ENCODE measurements at regions not wholly inside any gene's neighbourhood (a gene's known extent, or its start where the extent isn't known, plus 50 kb on each side); places are given as distances from the start of the nearest gene placed in this dataset.

DNA sequence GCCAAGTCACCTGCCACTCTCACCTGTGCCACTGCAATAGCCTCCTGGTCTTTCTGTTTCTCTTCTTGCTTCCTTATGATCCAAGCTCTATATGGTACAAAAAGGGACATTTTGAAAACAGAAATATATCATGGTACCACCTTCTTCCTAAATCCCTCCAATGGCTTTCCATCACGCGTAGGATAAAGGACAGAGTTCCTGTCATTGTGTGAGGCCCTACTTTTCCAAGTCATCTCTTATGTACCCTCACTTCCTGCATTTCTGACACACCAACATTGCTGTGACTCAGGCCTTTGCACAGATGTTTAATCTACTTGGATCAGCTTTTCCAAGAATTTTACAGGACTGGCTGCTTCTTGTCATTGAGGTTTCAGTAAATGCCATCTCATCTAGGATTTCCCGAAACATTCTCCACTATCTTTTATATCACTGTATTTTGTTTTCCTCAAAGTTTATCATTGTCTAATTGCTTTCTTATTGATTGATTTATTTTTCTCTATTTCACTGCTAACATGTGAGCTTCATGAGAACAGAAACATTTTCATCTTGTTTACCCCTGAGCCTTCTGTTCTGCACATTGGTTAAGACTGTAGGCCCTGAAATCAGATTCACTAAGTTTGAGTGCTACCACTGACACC lies 426.1 kb upstream of the FANCL start:
- no peak for DNase-seq

DNA sequence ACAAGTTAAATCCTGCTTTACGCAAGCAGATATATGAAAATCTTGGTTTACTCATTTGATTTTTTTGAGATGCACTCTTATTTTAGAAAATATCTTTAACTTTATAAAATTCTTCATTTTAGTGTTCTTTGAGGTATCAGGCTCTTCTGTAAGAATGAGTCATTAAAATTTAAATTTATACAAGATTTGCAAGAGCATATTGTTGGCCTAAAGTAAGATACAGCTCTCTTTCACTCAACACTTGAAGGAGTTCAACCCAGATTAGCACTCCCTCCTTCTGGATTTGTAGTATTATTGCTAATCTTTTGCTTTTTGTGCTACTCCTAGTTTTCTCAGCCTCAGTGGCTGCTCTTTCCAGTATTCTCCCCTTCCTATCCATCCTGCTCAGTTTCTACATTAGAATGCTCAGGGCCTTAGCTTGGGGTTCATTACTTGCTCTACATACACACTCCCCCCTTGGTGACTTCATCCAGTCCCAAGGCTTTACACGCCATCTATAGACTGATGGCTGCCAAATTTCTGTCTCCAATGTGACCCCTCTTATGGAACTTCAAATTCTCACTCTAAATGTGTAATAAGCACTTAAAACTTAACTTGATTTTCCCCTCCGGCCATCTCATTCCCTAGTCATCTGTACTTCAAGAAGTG lies 425.3 kb upstream of the FANCL start:
- no peak for DNase-seq

DNA sequence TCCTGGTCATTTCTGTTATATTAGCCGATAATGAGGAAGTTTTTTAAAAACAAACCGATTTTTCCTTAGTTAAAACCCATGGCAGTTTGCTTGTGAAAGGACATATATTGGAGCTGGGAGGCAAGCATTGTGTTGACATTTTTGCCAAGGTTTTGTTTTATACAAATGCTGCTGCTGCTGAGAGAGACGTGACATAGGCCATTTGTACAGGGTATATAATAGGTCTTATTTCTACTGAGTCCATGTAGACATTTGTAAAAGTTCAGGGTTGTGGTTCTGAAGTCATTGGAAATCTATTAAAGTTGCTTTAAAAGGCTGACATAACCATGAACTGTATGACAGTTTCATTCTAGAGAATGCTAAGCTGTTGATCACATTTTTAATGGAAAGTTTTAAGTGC lies 424.0 kb upstream of the FANCL start:
- DNase-seq = no peak

DNA sequence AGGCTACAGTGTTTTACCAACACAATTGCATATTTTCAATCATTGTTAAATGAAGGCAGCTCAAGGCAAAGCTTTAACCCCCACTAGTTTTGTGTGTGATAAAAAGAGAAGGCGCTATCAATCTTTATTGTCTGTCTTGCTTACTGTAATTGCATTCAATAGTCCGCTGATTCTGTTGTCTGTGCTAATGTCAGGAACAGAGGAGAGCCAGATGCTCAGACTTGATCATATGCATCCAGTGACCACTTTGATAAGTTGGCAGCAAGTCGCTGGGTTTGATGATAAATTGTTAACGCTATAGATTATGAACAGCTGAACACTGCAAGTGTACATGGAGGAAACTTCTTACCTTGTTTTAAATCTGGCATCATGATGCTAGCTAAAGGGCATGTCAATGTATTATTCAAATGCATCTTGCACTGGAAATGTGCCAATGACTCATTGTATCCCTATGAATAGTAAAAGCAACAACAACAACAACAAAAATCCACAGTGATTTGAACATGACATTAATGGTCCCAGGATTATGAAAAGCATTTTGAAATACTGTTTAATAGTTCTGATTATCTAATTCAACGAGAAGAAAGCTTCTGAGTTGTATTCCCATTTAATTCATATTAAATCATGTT lies 423.5 kb upstream of the FANCL start:
- no peak for DNase-seq

DNA sequence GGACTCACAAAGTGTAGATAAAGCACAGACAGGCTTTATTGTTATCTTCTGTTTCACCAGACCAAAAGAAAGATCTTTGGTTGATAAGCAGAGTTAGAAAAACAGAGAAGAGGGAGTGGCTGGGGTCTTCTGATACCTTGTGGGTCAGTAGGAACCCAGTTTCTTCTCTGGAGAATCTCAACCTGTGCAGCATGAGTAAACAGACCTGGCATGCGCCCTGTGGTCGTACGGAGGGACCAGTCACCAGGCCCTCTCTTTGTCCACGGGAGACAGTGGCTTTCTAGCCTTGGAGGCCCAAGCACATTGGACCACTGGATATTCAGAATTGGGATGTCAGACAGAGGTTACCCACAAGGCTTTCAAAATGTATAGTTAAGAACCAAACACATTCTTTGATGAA lies 418.9 kb upstream of the FANCL start:
- DNase-seq = no peak

DNA sequence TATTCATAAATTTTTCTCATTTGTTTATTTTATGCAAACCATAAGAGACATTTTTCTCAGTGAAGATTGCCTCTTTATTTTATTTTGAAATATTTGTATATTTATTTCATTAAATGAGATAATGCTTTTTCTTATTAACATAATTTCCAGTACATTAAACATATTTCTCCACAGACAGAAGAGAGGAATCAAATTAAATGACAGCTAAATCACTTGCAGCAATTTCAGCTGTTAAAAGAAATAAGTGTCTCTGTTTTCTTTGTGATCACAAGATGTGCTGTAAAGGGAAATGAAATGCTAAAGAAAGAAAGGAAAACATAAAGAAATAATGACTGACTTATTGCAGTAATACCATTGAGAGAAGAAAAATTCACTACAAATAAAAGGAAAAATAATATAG lies 414.0 kb upstream of the FANCL start:
- DNase-seq = no peak

DNA sequence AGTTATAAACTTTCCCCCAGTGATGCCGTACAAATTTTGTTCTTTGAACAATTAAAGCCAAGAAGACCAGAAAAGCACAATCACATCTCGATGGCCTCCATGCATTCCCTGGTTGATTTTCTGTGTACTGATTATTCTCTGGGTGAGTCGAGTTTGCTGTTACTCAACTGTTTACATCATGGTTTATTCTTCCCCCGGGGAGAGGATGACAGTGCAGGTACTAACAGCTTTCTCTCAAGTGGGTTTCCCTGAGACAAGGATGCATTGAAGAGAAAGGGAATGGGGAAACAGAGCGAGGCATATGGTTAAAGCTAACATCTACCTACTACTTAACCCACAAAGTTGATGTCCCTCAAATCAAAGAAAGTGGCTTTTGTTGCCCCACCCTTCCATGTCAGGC lies 410.8 kb upstream of the FANCL start:
- DNase-seq = no peak

DNA sequence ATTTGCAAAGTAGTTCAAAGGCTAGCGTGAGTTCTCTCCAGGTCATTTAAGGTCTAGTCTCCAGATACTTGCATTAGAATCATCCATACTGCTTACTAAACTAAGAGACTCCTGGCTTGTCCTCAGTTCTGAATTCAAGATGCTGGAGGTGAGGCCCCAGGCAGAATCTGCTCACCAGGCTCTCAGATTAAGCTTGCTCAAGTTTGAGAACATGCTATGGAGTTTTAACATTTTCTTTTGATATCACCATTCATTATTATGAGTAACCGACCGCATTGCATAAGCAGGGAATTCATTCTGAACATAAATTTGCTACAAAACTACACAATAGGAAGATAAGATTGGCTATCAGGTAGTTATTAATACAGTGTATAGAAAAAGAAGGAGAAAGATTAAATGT lies 409.7 kb upstream of the FANCL start:
- no peak for DNase-seq

DNA sequence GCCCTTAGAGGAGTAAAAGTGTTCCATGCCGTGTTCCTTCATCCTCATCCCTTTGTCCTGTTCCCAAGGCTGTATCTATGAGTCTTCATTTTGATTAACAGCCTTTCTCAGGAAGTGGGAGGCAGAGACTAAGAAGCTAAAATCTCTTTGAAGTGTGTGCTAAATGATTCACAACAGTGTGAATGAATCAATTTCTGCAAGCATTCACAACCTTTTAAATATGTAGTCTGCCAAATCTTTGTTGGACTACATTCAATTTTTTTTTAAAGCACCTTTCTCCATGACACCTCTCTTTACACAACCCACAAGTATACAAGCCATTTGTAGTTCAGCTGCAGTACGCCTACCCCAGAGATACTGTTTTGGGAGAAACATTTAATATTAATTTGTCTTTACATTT lies 408.6 kb upstream of the FANCL start:
- no peak for DNase-seq

DNA sequence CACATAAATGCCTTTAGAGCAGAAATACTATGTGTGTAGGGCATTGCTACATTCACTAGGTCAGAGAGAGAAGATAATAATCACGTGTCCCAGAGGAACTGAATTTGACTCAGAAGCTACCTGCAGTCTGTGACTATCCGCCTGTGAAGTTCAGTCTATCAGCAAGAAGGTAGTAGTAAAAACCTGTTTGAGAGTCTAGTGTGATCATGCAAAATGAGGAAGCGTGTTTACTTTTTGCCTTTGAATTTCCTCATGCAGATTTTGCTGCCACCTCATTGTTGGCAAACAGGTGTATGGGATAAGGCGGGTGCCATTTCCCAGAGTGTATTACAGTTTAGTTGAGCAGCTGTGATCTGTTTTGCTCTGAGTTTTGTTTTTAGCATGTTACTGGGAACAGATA lies 403.9 kb upstream of the FANCL start:
- DNase-seq = no peak

DNA sequence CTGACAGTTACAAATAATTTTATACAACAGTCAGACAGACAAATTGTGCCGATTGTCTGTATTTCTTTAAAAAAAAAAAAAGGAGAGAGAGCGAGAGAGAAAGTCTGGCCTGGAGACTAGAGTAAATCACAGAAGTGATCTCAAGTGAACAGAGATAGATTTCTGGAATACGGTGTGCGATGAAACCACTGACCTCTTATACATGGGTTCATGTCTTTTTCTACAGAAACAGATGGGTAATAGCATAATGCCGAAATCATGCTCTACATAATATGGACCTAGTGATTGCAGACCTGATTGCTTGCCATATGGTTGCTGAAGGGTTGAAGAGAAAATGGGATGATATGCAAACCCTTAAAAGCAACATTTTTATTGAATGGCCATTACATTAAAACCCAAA lies 403.3 kb upstream of the FANCL start:
- DNase-seq = no peak

DNA sequence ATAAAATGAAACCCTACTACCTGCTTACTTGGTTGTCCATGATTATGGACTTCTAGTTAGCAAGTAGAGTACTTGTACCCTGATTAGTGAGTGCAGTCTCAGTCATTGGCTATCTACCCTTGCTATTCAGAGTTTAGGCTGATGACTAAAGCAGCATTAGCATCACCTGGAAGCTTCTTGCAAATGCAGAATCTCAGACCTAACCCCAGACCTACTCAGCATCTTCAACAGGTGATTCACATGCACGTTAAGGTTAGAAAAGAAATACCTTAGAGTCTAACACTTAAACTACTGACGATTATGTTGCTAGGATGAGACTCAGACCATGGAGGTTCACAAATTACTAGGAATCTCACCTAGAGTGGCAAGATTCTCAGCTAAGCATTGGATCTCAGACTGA lies 399.9 kb upstream of the FANCL start:
- no peak for DNase-seq

DNA sequence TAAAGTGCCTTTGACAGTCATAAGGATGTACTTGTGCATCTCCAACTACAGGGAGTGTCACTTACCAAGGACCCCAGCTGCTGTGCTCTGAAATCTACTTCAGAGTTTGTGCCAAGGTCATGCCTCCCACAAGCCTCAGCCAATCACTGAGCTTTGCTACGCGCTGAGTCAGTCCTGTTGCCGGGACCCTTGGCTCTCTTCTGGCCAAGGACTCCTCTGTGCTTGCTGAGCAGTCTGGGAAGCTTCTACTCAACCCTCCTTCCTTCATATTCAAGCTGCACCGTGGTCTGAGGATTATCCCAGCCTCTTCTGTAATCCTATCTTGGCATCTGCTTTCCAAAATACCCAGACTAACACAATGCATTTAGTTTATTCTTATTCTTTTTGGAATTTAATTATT lies 398.9 kb upstream of the FANCL start:
- no peak for DNase-seq

DNA sequence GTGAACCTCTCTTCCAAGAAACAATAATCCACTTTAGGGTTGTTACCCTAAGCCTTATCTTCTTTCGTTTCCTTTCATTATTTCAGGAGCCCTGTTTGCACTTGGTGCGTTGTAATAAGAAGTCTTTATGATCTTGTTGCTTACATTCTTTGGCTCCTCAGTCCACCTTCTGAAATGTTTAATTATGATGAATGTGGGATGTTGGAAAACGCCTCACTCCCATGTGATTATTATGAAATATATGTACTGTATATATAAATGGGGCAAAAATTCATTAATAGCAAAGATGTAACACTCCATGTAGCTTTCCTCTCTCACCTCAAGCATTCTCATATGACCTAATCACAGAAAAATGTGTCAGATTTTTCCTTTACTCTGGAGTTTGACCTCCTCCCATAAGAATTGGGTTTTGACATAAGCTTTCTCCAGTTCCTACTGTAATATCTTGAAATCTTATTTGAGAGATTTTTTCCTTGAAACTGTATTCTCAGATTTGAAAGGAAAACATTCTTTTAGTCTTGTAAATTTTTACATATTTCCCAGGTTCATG lies 397.2 kb upstream of the FANCL start:
- DNase-seq = no peak

DNA sequence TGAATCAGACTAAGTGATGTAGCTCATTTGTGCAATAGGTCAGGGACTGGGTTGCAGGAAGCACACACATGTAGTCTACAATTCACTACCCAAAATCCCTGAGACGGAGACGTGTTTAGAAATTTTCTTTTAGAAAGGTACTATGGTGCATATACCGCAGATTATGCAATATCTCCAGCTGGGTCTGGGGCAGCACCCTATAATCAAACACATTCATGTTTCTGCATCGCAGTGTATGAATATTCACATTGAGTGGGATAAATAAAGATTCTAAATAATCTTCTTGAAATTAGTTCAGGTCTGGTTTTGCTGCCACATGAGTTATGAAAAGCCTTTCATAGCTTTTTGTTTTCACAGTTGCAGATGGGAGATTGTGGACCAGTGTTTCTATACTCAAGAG lies 395.7 kb upstream of the FANCL start:
- no peak for DNase-seq

DNA sequence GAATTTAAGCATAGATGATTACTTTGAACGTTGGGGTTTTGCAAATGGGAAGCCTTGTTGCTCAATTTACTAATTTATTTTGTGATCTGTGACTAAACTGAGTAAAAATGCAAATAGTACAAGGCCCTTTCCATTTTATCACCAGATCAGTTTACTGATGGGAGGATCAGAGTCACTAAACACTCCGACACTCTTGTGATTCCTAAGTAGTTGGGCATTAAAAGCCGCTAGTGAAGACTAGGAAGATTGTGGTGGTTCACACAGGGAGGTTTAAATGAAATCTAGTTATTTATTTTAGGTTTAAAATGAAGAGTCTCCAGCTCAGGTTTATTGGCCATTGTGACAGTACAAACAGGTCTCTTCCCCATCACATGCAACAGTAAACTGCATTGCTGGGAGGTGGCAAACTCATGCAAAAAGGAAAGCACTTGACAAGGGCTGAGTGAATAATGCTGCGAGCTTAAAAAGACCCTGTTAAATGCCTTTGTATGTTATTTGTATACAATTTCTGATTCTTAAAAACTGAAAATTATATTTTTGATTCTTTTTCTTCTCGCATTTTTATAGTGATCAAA lies 394.8 kb upstream of the FANCL start:
- DNase-seq = no peak

DNA sequence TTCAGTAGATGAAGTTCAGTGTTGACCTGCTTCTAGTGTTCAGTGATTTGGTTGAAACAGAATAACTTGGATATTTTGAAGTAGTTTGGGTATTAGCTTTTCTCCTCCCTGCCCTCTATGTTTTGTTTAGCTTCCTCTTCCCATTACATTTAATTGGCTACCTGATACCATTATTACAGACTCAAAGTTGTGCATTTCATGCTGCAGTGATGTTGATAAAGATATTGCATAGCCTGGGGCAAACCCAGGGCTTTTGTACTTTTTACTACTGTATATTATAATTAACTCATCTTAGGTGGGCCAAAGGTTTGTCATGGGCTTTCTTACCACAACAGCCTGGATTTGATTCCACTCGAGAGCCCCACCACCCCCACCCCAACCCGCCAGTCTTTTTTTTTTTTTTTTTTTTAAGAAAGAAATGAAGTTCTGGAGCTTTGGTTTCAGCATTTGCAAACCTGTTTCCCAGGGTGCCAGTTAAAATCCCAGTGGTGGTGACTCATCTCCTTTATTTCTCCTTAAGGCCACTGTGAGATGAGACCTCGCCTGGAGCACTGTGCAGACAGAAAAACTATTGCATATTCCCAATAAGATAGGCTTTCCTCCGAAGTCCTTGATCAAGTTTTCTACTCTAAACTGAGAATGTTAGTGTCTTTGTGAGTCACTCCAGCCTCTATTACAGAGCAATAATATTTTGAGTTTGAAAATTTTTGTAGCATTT lies 393.7 kb upstream of the FANCL start:
- DNase-seq = no peak

DNA sequence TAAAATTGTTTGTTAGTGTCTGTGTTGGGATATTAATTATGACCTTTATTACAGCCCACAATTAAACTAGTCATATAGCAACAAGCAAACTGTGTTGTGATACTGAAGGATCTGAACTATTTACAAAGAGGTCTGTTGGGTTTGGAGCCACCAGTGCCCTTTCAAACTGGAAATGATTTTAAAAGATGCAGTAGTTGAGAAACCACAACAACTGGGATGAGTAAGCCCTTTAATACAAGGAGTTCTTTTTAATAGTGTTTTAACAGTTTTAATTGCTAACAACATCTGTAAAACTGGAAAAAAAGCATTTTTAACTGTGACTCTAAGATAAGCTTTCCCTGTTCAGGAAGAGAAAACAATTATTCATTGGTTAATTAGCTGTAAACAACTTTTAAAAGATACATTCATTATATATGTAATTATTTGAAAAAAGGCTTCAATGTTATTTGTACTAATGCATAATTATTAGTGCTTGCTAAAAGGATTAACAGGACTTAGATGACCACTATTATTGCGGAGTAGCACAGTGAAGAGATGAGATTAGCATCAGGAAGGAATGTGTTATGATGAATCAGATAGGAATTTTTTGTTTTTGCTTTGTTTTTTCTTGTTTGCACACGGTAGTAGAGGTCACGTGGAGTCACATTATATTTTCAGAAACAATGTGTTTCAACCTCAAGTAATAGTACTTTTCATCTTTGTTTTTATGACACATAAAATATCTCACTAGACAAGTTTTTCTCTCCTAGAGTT lies 392.7 kb upstream of the FANCL start:
- DNase-seq = no peak

DNA sequence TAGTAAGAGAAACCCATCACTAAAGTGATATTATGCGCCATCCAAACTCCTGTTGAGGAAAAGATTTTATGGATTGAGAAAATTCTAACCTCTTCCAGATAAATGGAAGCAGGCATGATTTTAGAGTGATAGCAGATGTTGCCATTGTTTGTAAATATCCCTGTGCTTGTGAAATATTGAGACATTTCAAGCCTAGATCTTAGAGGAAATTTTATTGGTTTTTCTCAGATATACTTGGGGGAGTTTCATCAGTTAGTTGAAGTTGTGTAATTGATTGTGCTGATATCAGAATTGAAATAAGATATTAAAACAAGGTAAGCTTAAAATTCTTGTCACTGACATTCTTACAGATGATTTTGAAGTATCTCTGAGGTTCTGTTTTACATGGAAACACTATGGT lies 390.9 kb upstream of the FANCL start:
- DNase-seq = no peak

DNA sequence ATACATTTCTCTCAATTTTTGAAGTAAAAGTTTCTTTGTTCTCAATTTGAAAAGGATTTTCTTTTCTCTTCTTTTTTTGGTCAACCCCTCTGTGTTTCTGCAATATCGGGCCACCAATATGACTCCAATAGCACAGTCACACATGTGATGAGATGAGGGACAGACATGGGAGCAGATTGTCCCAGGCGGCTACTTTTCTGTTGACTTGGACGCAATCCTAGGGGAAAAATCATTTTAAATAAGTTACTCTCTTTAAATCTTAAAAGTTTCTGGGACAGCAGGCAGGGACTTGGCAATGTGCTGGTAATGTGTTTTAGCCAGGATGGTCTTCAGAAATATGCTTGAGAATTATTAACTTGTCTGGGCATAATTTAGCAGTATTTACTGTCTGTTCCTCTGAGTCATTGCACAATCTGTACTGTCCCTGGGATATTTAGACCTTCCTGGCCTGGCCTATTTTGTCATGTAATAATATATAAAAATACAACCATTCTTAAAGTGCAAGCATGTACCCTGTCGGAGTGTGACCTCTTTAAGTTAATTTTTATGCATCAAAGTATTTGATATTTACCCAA lies 388.5 kb upstream of the FANCL start:
- no peak for DNase-seq

DNA sequence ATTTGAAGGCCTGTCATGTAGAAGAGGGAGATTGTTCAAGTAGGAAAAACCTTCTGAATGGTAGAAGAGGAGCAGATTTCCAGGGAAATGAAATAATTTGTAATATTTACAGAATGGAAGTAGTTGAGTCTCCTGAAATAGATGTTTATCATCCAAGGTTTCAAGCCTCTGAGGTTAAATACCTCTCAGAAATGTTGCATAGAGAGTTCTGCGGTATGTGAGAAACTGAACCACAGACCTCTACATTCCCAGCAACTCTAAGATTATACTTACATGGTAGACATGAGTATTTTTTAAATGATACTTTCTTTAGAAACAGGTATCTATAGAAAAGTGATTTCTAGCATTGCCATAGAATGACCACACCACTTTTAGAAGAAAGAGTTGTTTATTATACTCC lies 379.8 kb upstream of the FANCL start:
- no peak for DNase-seq

DNA sequence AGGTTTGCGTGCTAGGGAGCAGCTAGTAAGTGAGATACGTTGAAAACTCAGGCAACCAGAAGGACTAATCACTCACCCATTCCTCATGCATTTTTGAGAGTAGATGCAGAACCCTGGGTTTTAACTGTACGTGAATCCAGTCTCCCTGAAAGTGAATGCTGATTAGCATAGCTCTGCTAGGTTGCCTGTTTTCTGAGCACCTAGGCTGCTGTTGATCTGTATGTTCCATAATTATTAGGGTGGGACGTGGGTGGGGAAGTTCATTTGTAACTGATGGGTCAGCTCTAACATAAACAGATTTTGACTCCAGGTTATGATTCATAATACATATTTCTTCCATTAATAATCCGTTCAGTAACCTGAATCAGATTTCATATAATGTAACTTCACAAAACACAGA lies 379.0 kb upstream of the FANCL start:
- no peak for DNase-seq
